Erythroblast (primary cell): ENCODE measurements at regions not wholly inside any gene's neighbourhood (a gene's known extent, or its start where the extent isn't known, plus 50 kb on each side); places are given as distances from the start of the nearest gene placed in this dataset.

Source experiments
- GATA1 ChIP-seq: IDR thresholded peaks from 2 replicates; pipeline ENCODE4 v1.6.1; 2011; ENCODE audit warnings: low read depth, mild to moderate bottlenecking, control low read depth, low read length, moderate library complexity
- POLR2A ChIP-seq: IDR thresholded peaks from 2 replicates; pipeline ENCODE4 v1.6.1; 2011; ENCODE audit warnings: mild to moderate bottlenecking, low read length

- no peak for TF ChIP-seq POLR2A
- TF ChIP-seq GATA1 = no peak
These were observed 63.1 kb downstream of the ZNF281 start for GRCh38 chr1:200346700-200347099.
